ENCODE measurements at regions not wholly inside any gene's neighbourhood (a gene's known extent, or its start where the extent isn't known, plus 50 kb on each side); places are given as distances from the start of the nearest gene placed in this dataset.

GRCh38 chr10:88113657-88114272 is 250.3 kb downstream of the PTEN start:
- peaks cover 4% of the 10 kb centered on the region; the same call in 1 of the 2 replicates for H3K79me2 ChIP-seq (ENCODE audit: insufficient read depth, low read length)
- no peaks in the 10 kb centered on the region for H3K9me3 ChIP-seq (ENCODE audit: insufficient read depth, low read length)
- H3K27ac ChIP-seq (ENCODE audit: low read depth, low read length), result peak overlapping the region; percentile 99
- peak overlapping the region; percentile 13 for H2AFZ ChIP-seq (ENCODE audit: low read depth, low read length, severe bottlenecking)
- peak overlapping the region; percentile 2 for H3K4me3 ChIP-seq (ENCODE audit: insufficient read depth, low read length, poor library complexity, severe bottlenecking)
- peaks cover 9% of the 10 kb centered on the region; the same call in 1 of the 2 replicates for H3K36me3 ChIP-seq (ENCODE audit: low read length)
- H3K27me3 ChIP-seq (ENCODE audit: low read length), result no peaks in the 10 kb centered on the region
- TF ChIP-seq EZH2phosphoT487 (conservative IDR thresholded peaks at IDR 0.05; ENCODE audit: low read length) (no peak), CTCF (IDR thresholded peaks at IDR 0.05; ENCODE audit: insufficient read depth, low read length, poor library complexity, severe bottlenecking) (no peak)
- peak overlapping the region; percentile 36 for H3K4me2 ChIP-seq (ENCODE audit: low read depth, low read length, poor library complexity, severe bottlenecking)
- H3K9me2 ChIP-seq (replicated peaks; ENCODE audit: insufficient read depth, low read length), result no peaks in the 10 kb centered on the region
- H3F3A ChIP-seq (ENCODE audit: insufficient read depth), result peaks cover 76% of the 10 kb centered on the region
- H3K9ac ChIP-seq (ENCODE audit: low read length), result peak overlapping the region; percentile 34
- no peaks in the 10 kb centered on the region for H4K20me1 ChIP-seq (ENCODE audit: low read depth, low read length)

GRCh38 chr10:88114368-88114767 is 250.9 kb downstream of the PTEN start:
- Histone ChIP-seq H3K27ac (ENCODE audit: low read depth, low read length) (peak overlapping the region; percentile 99), H3K9me2 (replicated peaks; ENCODE audit: insufficient read depth, low read length) (no peaks in the 10 kb centered on the region), H2AFZ (ENCODE audit: low read depth, low read length, severe bottlenecking) (peak overlapping the region; percentile 13), H3K9me3 (ENCODE audit: insufficient read depth, low read length) (no peaks in the 10 kb centered on the region), H3K4me3 (ENCODE audit: insufficient read depth, low read length, poor library complexity, severe bottlenecking) (no peak overlapping the region), H4K20me1 (ENCODE audit: low read depth, low read length) (no peaks in the 10 kb centered on the region), H3F3A (ENCODE audit: insufficient read depth) (peaks cover 70% of the 10 kb centered on the region), H3K27me3 (ENCODE audit: low read length) (no peaks in the 10 kb centered on the region), H3K79me2 (ENCODE audit: insufficient read depth, low read length) (peaks cover 4% of the 10 kb centered on the region; the same call in 1 of the 2 replicates), H3K4me2 (ENCODE audit: low read depth, low read length, poor library complexity, severe bottlenecking) (peak overlapping the region; percentile 36), H3K9ac (ENCODE audit: low read length) (peak overlapping the region; percentile 34), H3K36me3 (ENCODE audit: low read length) (peaks cover 9% of the 10 kb centered on the region; the same call in 1 of the 2 replicates)
- TF ChIP-seq EZH2phosphoT487 (conservative IDR thresholded peaks at IDR 0.05; ENCODE audit: low read length) (no peak), CTCF (IDR thresholded peaks at IDR 0.05; ENCODE audit: insufficient read depth, low read length, poor library complexity, severe bottlenecking) (peak; percentile 55)

- no peaks in the 10 kb centered on the region for H3K9me3 ChIP-seq (ENCODE audit: insufficient read depth, low read length)
- peak overlapping the region; percentile 99 for H3K27ac ChIP-seq (ENCODE audit: low read depth, low read length)
- no peaks in the 10 kb centered on the region for H3K9me2 ChIP-seq (replicated peaks; ENCODE audit: insufficient read depth, low read length)
- TF ChIP-seq CTCF (IDR thresholded peaks at IDR 0.05; ENCODE audit: insufficient read depth, low read length, poor library complexity, severe bottlenecking) (no peak), EZH2phosphoT487 (conservative IDR thresholded peaks at IDR 0.05; ENCODE audit: low read length) (no peak)
- no peaks in the 10 kb centered on the region for H4K20me1 ChIP-seq (ENCODE audit: low read depth, low read length)
- peak overlapping the region; percentile 8 for H3K4me2 ChIP-seq (ENCODE audit: low read depth, low read length, poor library complexity, severe bottlenecking)
- peaks cover 67% of the 10 kb centered on the region for H3F3A ChIP-seq (ENCODE audit: insufficient read depth)
- no peak overlapping the region for H2AFZ ChIP-seq (ENCODE audit: low read depth, low read length, severe bottlenecking)
- no peaks in the 10 kb centered on the region for H3K27me3 ChIP-seq (ENCODE audit: low read length)
- H3K36me3 ChIP-seq (ENCODE audit: low read length), result no peaks in the 10 kb centered on the region
- peak overlapping the region; percentile 1; the same call in 1 of the 2 replicates for H3K9ac ChIP-seq (ENCODE audit: low read length)
- H3K79me2 ChIP-seq (ENCODE audit: insufficient read depth, low read length), result peaks cover 5% of the 10 kb centered on the region; the same call in 1 of the 2 replicates
- no peak overlapping the region for H3K4me3 ChIP-seq (ENCODE audit: insufficient read depth, low read length, poor library complexity, severe bottlenecking)
Measured at GRCh38 chr10:88115407-88115806, 252.0 kb downstream of the PTEN start.

Data from SU-DHL-6 (cell line).